HepG2 (cell line): ENCODE measurements at regions not wholly inside any gene's neighbourhood (a gene's known extent, or its start where the extent isn't known, plus 50 kb on each side); places are given as distances from the start of the nearest gene placed in this dataset.

Experiments
- ATF4 ChIP-seq, 2 experiments: fragments of 450-650 bp in 1 of 2; sonication (generic) in 1 of 2; formaldehyde crosslinking; IDR thresholded peaks; 2 replicates each; pipeline versions ENCODE4 v1.5.0 to v1.8.0; 2020 to 2022; ENCODE audit warnings: mild to moderate bottlenecking in 1 of 2, missing genetic modification reagents in 1 of 2
- ATRX ChIP-seq: sonication (generic); formaldehyde crosslinking; IDR thresholded peaks from 2 replicates; pipeline ENCODE4 v1.4.0; 2020; ENCODE audit warnings: missing genetic modification reagents, borderline replicate concordance
- CENPT ChIP-seq: sonication (generic); formaldehyde crosslinking; IDR thresholded peaks from 2 replicates; pipeline ENCODE4 v1.8.0; 2022; ENCODE audit warnings: low read depth, mild to moderate bottlenecking, moderate library complexity, missing genetic modification reagents
- FUBP1 ChIP-seq: sonication (generic); formaldehyde crosslinking; IDR thresholded peaks from 2 replicates; pipeline ENCODE4 v1.5.1; 2020; ENCODE audit warnings: missing genetic modification reagents, mild to moderate bottlenecking, borderline replicate concordance
- HNF1A ChIP-seq, 2 experiments: sonication (generic) in 1 of 2; formaldehyde crosslinking in 1 of 2; IDR thresholded peaks; 2 replicates each; pipeline versions ENCODE4 v1.4.0 to v1.6.1; 2016 to 2020; ENCODE audit warnings: borderline replicate concordance in 1 of 2, low read depth in 1 of 2, mild to moderate bottlenecking in 1 of 2, missing genetic modification reagents in 1 of 2
- PCBP1 ChIP-seq: fragments of 200-400 bp; formaldehyde crosslinking; IDR thresholded peaks from 2 replicates; pipeline ENCODE4 v1.6.1; 2017; ENCODE audit warnings: mild to moderate bottlenecking, low read depth, low read length, borderline replicate concordance
- SATB2 ChIP-seq: sonication (generic); formaldehyde crosslinking; IDR thresholded peaks from 2 replicates; pipeline ENCODE4 v1.5.0; 2020; ENCODE audit warnings: missing genetic modification reagents
- SMARCC2 ChIP-seq: fragments of 450-650 bp; IDR thresholded peaks from 2 replicates; pipeline ENCODE4 v1.6.1; 2017; ENCODE audit warnings: antibody characterized with exemption, mild to moderate bottlenecking
- ZNF441 ChIP-seq: sonication (generic); formaldehyde crosslinking; IDR thresholded peaks from 2 replicates; pipeline ENCODE4 v1.7.0; 2021; ENCODE audit warnings: missing genetic modification reagents, borderline replicate concordance
- ZNF552 ChIP-seq: sonication (generic); formaldehyde crosslinking; IDR thresholded peaks from 2 replicates; pipeline ENCODE4 v1.9.0; 2022; ENCODE audit warnings: missing genetic modification reagents, mild to moderate bottlenecking, borderline replicate concordance
- ZNF576 ChIP-seq: sonication (generic); formaldehyde crosslinking; IDR thresholded peaks from 2 replicates; pipeline ENCODE4 v1.4.0; 2020; ENCODE audit warnings: mild to moderate bottlenecking, missing genetic modification reagents
- ZNF646 ChIP-seq: sonication (generic); formaldehyde crosslinking; IDR thresholded peaks from 2 replicates; pipeline ENCODE4 v1.9.0; 2021; ENCODE audit warnings: mild to moderate bottlenecking, missing genetic modification reagents
- ZNF670 ChIP-seq: sonication (generic); formaldehyde crosslinking; IDR thresholded peaks from 2 replicates; pipeline ENCODE4 v1.8.0; 2022; ENCODE audit warnings: mild to moderate bottlenecking, missing genetic modification reagents, borderline replicate concordance
- ZNF678 ChIP-seq: sonication (generic); formaldehyde crosslinking; IDR thresholded peaks from 2 replicates; pipeline ENCODE4 v1.4.0; 2020; ENCODE audit warnings: mild to moderate bottlenecking, missing genetic modification reagents
- ZNF883 ChIP-seq: sonication (generic); formaldehyde crosslinking; IDR thresholded peaks from 2 replicates; pipeline ENCODE4 v1.5.1; 2020; ENCODE audit warnings: mild to moderate bottlenecking, missing genetic modification reagents; ENCODE audit errors: not compliant biosample characterization

- TF ChIP-seq FUBP1 (CRISPR knock-in tag) (no peak), CENPT (CRISPR knock-in tag) (no peak), ZNF670 (CRISPR knock-in tag) (no peak), ZNF678 (CRISPR knock-in tag) (no peak), ZNF576 (CRISPR knock-in tag) (no peak), ZNF883 (peak; percentile 25), SMARCC2 (no peak), ZNF646 (CRISPR knock-in tag) (no peak), ATRX (CRISPR knock-in tag) (no peak), ZNF441 (CRISPR knock-in tag) (no peak), ZNF552 (no peak), PCBP1 (no peak), HNF1A (IDR thresholded peaks at IDR 0.05; ENCODE audit: low read depth) (no peak), HNF1A (CRISPR knock-in tag; IDR thresholded peaks at IDR 0.05; ENCODE audit: borderline replicate concordance) (peak; percentile 46; the same call in 1 of the 2 replicates), ATF4 (CRISPR knock-in tag; IDR thresholded peaks at IDR 0.05) (no peak), SATB2 (CRISPR knock-in tag) (no peak)
Measured at GRCh38 chr7:131109759-131110296, 217.8 kb upstream of the MKLN1 start (continued).
